Colonic mucosa (tissue), 4 donors: ENCODE measurements at regions not wholly inside any gene's neighbourhood (a gene's known extent, or its start where the extent isn't known, plus 50 kb on each side); places are given as distances from the start of the nearest gene placed in this dataset.

Source experiments
- DNase-seq: peaks from one replicate; pipeline ENCODE4 v3.0.0-alpha.2; 2020
- H3K27ac ChIP-seq: fragments of 200-600 bp; one replicate; pipeline ENCODE4 v1.8.0; 2021
- H3K27me3 ChIP-seq: fragments of 200-600 bp; one replicate; pipeline ENCODE4 v1.8.0; 2021
- H3K36me3 ChIP-seq: fragments of 200-600 bp; one replicate; pipeline ENCODE4 v1.8.0; 2021
- H3K4me1 ChIP-seq: fragments of 200-600 bp; one replicate; pipeline ENCODE4 v1.8.0; 2021; ENCODE audit warnings: mild to moderate bottlenecking
- H3K4me3 ChIP-seq: fragments of 200-600 bp; one replicate; pipeline ENCODE4 v1.8.0; 2021
- H3K9ac ChIP-seq, 2 donors: one replicate each; pipeline ENCODE4 v1.7.0; 2013; ENCODE audit warnings: control low read depth in 2 of 2, low read depth in 2 of 2, low read length in 2 of 2
- H3K9me3 ChIP-seq: fragments of 200-600 bp; one replicate; pipeline ENCODE4 v1.8.0; 2021
- CTCF ChIP-seq: fragments of 200-600 bp; IDR thresholded peaks from one replicate; pipeline ENCODE4 v1.8.0; 2022; ENCODE audit warnings: antibody characterized with exemption, mild to moderate bottlenecking
- intact Hi-C: fragments of 100-400 bp; cut with DNase I; formaldehyde crosslinking; loops from one replicate; pipeline ENCODE4 v1.14.1; 2022
- donor health status: healthy.
- donor health status: DM: no; HTN: no; CAD: no.
- donor health status: DM: no; HTN: no; CAD: no.

DNA sequence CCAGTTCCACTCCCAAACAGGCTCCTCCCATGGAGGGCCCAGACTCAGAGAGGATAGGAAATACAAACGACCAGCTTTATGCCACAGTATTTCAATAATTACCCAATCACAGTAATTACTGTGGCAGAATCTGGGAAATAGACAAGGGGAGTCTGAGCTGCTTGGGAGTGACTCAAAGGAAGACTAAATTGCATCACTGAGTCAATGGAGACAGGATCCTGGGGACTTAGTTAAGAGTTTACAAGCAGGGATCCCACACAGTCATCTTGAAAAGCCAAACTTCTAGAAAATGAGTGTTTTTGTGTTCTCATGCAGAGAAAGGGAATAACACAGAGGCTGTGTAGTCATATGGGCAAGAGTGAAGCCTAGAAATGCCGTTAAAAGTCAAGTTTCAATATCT, 1142.1 kb downstream of the CNTNAP5 start:
- Histone ChIP-seq H3K4me1 (no peaks in the 10 kb centered on the region), H3K4me3 (no peak overlapping the region), H3K36me3 (no peaks in the 10 kb centered on the region), H3K9me3 (no peaks in the 10 kb centered on the region), H3K27ac (no peak overlapping the region), H3K27me3 (no peaks in the 10 kb centered on the region), H3K9ac (no peak overlapping the region)
- no peak for DNase-seq
- intact Hi-C loops, result no loop called here
- no peak for TF ChIP-seq CTCF

DNA sequence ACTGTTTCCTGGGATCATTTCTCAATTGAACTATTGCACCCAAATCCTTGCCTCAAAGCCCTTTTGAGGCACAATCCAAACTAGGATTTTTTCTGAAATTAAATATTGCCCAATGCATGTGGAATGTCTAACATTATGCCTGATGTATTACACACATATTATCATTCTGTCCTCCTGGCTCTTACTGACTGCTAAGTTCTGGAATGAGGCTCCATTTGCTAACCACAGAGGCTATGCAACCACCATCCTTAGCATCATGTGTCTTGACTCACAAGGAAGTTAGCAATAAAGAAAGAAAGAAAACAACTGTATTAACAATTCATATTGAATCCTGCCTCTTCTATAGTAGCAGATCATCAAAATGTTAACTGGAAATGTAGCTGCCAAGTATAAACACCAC, 1142.7 kb downstream of the CNTNAP5 start:
- Histone ChIP-seq H3K4me3 (no peak overlapping the region), H3K9ac (no peak overlapping the region), H3K36me3 (no peaks in the 10 kb centered on the region), H3K4me1 (no peaks in the 10 kb centered on the region), H3K27ac (no peak overlapping the region), H3K9me3 (no peaks in the 10 kb centered on the region), H3K27me3 (no peaks in the 10 kb centered on the region)
- no peak for DNase-seq
- TF ChIP-seq CTCF, result no peak
- intact Hi-C loops, result no loop called here

GRCh38 chr2:125168442-125168841, 1143.4 kb downstream of the CNTNAP5 start:
- no peak overlapping the region for H3K4me3 ChIP-seq
- no peaks in the 10 kb centered on the region for H3K36me3 ChIP-seq
- intact Hi-C loops, result no loop called here
- no peak for TF ChIP-seq CTCF
- no peaks in the 10 kb centered on the region for H3K9me3 ChIP-seq
- no peaks in the 10 kb centered on the region for H3K27me3 ChIP-seq
- no peak overlapping the region for H3K9ac ChIP-seq
- H3K4me1 ChIP-seq, result no peaks in the 10 kb centered on the region
- H3K27ac ChIP-seq, result no peak overlapping the region
- no peak for DNase-seq

GRCh38 chr2:125169022-125169763, 1144.1 kb downstream of the CNTNAP5 start:
- H3K4me1 ChIP-seq, result no peaks in the 10 kb centered on the region
- no peak for DNase-seq
- H3K27me3 ChIP-seq, result no peaks in the 10 kb centered on the region
- no peak overlapping the region for H3K9ac ChIP-seq
- no peak for TF ChIP-seq CTCF
- H3K36me3 ChIP-seq, result no peaks in the 10 kb centered on the region
- H3K4me3 ChIP-seq, result no peak overlapping the region
- no peaks in the 10 kb centered on the region for H3K9me3 ChIP-seq
- intact Hi-C loops, result no loop called here
- H3K27ac ChIP-seq, result no peak overlapping the region

GRCh38 chr2:125169764-125170146, 1144.7 kb downstream of the CNTNAP5 start:
- H3K9me3 ChIP-seq, result no peaks in the 10 kb centered on the region
- H3K27me3 ChIP-seq, result no peaks in the 10 kb centered on the region
- no peak for DNase-seq
- intact Hi-C loops, result no loop called here
- TF ChIP-seq CTCF, result no peak
- no peak overlapping the region for H3K27ac ChIP-seq
- H3K9ac ChIP-seq, result no peak overlapping the region
- no peaks in the 10 kb centered on the region for H3K4me1 ChIP-seq
- no peak overlapping the region for H3K4me3 ChIP-seq
- H3K36me3 ChIP-seq, result no peaks in the 10 kb centered on the region
